Neural crest cell (in vitro differentiated cells): ENCODE measurements at regions not wholly inside any gene's neighbourhood (a gene's known extent, or its start where the extent isn't known, plus 50 kb on each side); places are given as distances from the start of the nearest gene placed in this dataset.

Source experiments
- DNase-seq: peaks from one replicate; pipeline ENCODE4 v3.0.0; 2021; ENCODE audit warnings: low read depth, mixed read lengths, low spot score
- H3K27ac Mint-ChIP-seq: one replicate; pipeline ENCODE4 v1.8.0; 2021; ENCODE audit warnings: mild to moderate bottlenecking, mixed read lengths; ENCODE audit not compliant: unreplicated experiment
- H3K27me3 Mint-ChIP-seq: 2 replicates; pipeline ENCODE4 v1.8.0; 2021; ENCODE audit warnings: low read depth, mild to moderate bottlenecking, mixed read lengths
- H3K36me3 Mint-ChIP-seq: 2 replicates; pipeline ENCODE4 v1.8.0; 2021; ENCODE audit warnings: low read depth, mild to moderate bottlenecking, mixed read lengths
- H3K4me1 Mint-ChIP-seq: 2 replicates; pipeline ENCODE4 v1.8.0; 2021; ENCODE audit warnings: mixed read lengths
- H3K4me3 Mint-ChIP-seq: one replicate; pipeline ENCODE4 v1.8.0; 2021; ENCODE audit warnings: mild to moderate bottlenecking, mixed read lengths
- H3K9me3 Mint-ChIP-seq: 2 replicates; pipeline ENCODE4 v1.8.0; 2021; ENCODE audit warnings: mixed read lengths
- CTCF ChIP-seq: fragments of 200-600 bp; sonication (generic); conservative IDR thresholded peaks from 2 replicates; pipeline ENCODE4 v1.5.0; 2021; ENCODE audit warnings: antibody characterized with exemption, mild to moderate bottlenecking

- peak overlapping the region; percentile 37 for H3K27ac Mint-ChIP-seq
These were observed 385.5 kb upstream of the B3GAT1 start for GRCh38 chr11:134797411-134798089.

GRCh38 chr11:134795017-134795416 lies 383.0 kb upstream of the B3GAT1 start:
- H3K9me3 Mint-ChIP-seq: no peaks in the 10 kb centered on the region
- H3K27ac Mint-ChIP-seq: no peak overlapping the region
- no peaks in the 10 kb centered on the region for H3K27me3 Mint-ChIP-seq
- no peak for TF ChIP-seq CTCF
- DNase-seq: no peak
- no peak overlapping the region for H3K4me3 Mint-ChIP-seq
- H3K36me3 Mint-ChIP-seq: no peaks in the 10 kb centered on the region
- peaks cover 7% of the 10 kb centered on the region for H3K4me1 Mint-ChIP-seq

More at GRCh38 chr11:134797411-134798089, 385.5 kb upstream of the B3GAT1 start:
- Mint-ChIP-seq H3K9me3 (no peaks in the 10 kb centered on the region), H3K27me3 (no peaks in the 10 kb centered on the region), H3K4me1 (peaks cover 32% of the 10 kb centered on the region), H3K36me3 (no peaks in the 10 kb centered on the region), H3K4me3 (no peak overlapping the region)
- DNase-seq: no peak
- TF ChIP-seq CTCF: no peak

- no peak for TF ChIP-seq CTCF
- Mint-ChIP-seq H3K9me3 (no peaks in the 10 kb centered on the region), H3K4me1 (peaks cover 7% of the 10 kb centered on the region), H3K36me3 (no peaks in the 10 kb centered on the region), H3K27me3 (no peaks in the 10 kb centered on the region), H3K4me3 (no peak overlapping the region), H3K27ac (no peak overlapping the region)
- no peak for DNase-seq
These were observed 382.1 kb upstream of the B3GAT1 start for GRCh38 chr11:134794192-134794591.

GRCh38 chr11:134792677-134793076 lies 380.6 kb upstream of the B3GAT1 start:
- H3K9me3 Mint-ChIP-seq: no peaks in the 10 kb centered on the region
- no peak overlapping the region for H3K4me3 Mint-ChIP-seq
- H3K36me3 Mint-ChIP-seq: no peaks in the 10 kb centered on the region
- TF ChIP-seq CTCF: no peak
- DNase-seq: no peak
- no peaks in the 10 kb centered on the region for H3K27me3 Mint-ChIP-seq
- no peak overlapping the region for H3K27ac Mint-ChIP-seq
- H3K4me1 Mint-ChIP-seq: peaks cover 3% of the 10 kb centered on the region

GRCh38 chr11:134792044-134792443 lies 380.0 kb upstream of the B3GAT1 start:
- H3K4me3 Mint-ChIP-seq: no peak overlapping the region
- H3K27ac Mint-ChIP-seq: no peak overlapping the region
- no peak for DNase-seq
- H3K4me1 Mint-ChIP-seq: no peaks in the 10 kb centered on the region
- no peak for TF ChIP-seq CTCF
- no peaks in the 10 kb centered on the region for H3K36me3 Mint-ChIP-seq
- H3K9me3 Mint-ChIP-seq: no peaks in the 10 kb centered on the region
- no peaks in the 10 kb centered on the region for H3K27me3 Mint-ChIP-seq
